Osteocyte (in vitro differentiated cells): ENCODE measurements at regions not wholly inside any gene's neighbourhood (a gene's known extent, or its start where the extent isn't known, plus 50 kb on each side); places are given as distances from the start of the nearest gene placed in this dataset.
"Not testable (repeated sequence)": the region's sequence is repeated elsewhere in the genome, so short reads cannot be mapped to it uniquely, and the experiment has no call there.

ENCODE experiments used
- DNase-seq: peaks from one replicate; pipeline ENCODE4 v3.0.0; 2021; ENCODE audit warnings: mixed read lengths; ENCODE audit not compliant: unreplicated experiment; ENCODE audit errors: extremely low spot score
- H3K27ac Mint-ChIP-seq: one replicate; pipeline ENCODE4 v1.8.0; 2021; ENCODE audit warnings: mild to moderate bottlenecking, mixed read lengths; ENCODE audit not compliant: unreplicated experiment
- H3K27me3 Mint-ChIP-seq: one replicate; pipeline ENCODE4 v1.8.0; 2021; ENCODE audit warnings: mixed read lengths; ENCODE audit not compliant: unreplicated experiment
- H3K36me3 Mint-ChIP-seq: one replicate; pipeline ENCODE4 v1.8.0; 2021; ENCODE audit warnings: mixed read lengths; ENCODE audit not compliant: unreplicated experiment
- H3K4me1 Mint-ChIP-seq: one replicate; pipeline ENCODE4 v1.8.0; 2021; ENCODE audit warnings: mixed read lengths; ENCODE audit not compliant: unreplicated experiment
- H3K4me3 Mint-ChIP-seq: one replicate; pipeline ENCODE4 v1.8.0; 2021; ENCODE audit warnings: mild to moderate bottlenecking, moderate library complexity, mixed read lengths; ENCODE audit not compliant: unreplicated experiment
- H3K9me3 Mint-ChIP-seq: one replicate; pipeline ENCODE4 v1.8.0; 2021; ENCODE audit warnings: mixed read lengths; ENCODE audit not compliant: unreplicated experiment
- TF ChIP-seq, protein P1 (sequence below): fragments of 200-600 bp; sonication (generic); IDR thresholded peaks from 2 replicates; pipeline ENCODE4 v1.5.0; 2021; ENCODE audit warnings: antibody characterized with exemption, mild to moderate bottlenecking, moderate library complexity

DNA sequence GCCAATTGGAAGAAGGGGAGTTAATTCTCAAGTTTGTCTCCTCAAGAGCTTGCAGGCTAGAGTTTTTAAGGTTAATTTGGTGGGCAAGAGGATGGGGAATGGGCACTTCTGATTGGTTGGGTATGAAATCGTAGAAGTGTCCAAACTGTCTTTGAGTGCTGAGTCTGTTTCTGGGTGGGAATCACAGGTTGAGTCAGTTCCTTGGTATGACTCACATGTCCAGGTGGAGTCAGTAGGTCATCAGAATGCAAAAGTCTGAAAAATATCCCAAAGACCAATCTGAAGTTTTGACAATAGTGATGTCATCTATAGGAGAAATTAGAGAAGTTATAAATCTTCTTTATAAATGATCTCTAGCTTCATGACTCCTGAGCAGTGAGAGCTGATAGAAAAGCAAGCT is 1252.2 kb downstream of the REEP3 start:
- Mint-ChIP-seq H3K27me3 (no peaks in the 10 kb centered on the region), H3K27ac (no peak overlapping the region), H3K4me1 (no peaks in the 10 kb centered on the region), H3K36me3 (no peaks in the 10 kb centered on the region), H3K9me3 (no peaks in the 10 kb centered on the region), H3K4me3 (no peak overlapping the region)
- no peak for DNase-seq
- TF ChIP-seq, protein P1, sequence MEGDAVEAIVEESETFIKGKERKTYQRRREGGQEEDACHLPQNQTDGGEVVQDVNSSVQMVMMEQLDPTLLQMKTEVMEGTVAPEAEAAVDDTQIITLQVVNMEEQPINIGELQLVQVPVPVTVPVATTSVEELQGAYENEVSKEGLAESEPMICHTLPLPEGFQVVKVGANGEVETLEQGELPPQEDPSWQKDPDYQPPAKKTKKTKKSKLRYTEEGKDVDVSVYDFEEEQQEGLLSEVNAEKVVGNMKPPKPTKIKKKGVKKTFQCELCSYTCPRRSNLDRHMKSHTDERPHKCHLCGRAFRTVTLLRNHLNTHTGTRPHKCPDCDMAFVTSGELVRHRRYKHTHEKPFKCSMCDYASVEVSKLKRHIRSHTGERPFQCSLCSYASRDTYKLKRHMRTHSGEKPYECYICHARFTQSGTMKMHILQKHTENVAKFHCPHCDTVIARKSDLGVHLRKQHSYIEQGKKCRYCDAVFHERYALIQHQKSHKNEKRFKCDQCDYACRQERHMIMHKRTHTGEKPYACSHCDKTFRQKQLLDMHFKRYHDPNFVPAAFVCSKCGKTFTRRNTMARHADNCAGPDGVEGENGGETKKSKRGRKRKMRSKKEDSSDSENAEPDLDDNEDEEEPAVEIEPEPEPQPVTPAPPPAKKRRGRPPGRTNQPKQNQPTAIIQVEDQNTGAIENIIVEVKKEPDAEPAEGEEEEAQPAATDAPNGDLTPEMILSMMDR = no peak

DNA sequence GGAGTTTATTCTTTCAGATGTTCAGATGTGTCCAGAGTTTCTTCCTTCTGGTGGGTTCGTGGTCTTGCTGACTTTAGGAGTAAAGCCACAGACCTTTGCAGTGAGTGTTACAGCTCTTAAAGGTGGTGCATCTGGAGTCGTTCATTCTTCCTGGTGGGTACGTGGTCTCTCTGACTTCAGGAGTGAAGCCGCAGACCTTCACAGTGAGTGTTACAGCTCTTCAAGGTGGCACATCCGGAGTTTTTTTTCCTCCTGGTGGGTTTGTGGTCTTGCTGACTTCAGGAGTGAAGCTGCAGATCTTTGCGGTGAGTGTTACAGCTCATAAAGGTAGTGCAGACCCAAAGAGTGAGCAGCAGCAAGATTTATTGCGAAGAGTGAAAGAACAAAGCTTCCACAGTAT is 1263.2 kb downstream of the REEP3 start:
- not testable (repeated sequence) for H3K4me3 Mint-ChIP-seq, DNase-seq, H3K27me3 Mint-ChIP-seq, H3K27ac Mint-ChIP-seq, H3K36me3 Mint-ChIP-seq, H3K4me1 Mint-ChIP-seq
- H3K9me3 Mint-ChIP-seq = peaks cover 16% of the 10 kb centered on the region

DNA sequence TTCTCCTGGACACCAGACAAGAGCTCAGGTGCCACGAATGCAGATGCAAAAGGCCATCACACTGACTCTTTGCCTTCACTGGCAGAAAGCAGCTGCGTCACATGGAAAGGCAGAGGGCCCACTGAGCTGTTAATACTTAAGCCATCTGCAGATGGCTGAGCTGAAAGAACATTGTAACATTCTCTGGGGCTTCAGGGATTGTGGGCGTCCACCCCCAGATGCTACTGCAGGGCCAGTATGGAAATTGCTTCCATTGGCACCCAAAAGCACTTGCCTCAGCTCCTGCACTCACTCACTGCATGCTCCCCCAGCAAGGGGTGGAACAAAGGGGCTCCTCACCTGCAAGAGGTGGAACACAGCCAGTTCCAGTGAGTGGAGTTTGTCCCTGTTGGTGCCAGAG is 1264.6 kb downstream of the REEP3 start:
- DNase-seq = no peak
- H3K9me3 Mint-ChIP-seq = peaks cover 16% of the 10 kb centered on the region
- H3K27me3 Mint-ChIP-seq = peaks cover 3% of the 10 kb centered on the region
- no peaks in the 10 kb centered on the region for H3K36me3 Mint-ChIP-seq
- H3K4me3 Mint-ChIP-seq = no peak overlapping the region
- TF ChIP-seq, protein P1 = no peak
- no peak overlapping the region for H3K27ac Mint-ChIP-seq
- H3K4me1 Mint-ChIP-seq = no peaks in the 10 kb centered on the region

DNA sequence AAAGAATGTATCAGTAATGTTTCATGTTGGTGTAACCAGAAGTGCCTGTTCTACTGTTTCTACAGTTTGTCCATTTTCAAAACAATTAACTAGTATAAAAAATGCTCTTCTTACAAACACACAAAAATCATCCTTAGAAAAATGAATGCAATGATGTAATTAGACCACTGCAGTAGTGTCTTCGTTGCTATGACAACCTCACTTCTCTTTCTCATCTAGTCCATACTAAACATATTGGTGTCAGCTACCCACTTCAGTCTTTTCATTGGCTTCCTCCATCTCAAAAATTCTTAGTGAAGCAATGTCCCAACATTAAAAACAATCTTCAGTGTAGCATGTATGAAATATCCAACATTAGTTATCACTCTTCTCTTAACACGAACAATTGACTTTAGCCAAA is 1265.8 kb downstream of the REEP3 start:
- no peak for DNase-seq
- H3K4me1 Mint-ChIP-seq = no peaks in the 10 kb centered on the region
- TF ChIP-seq, protein P1 = no peak

DNA sequence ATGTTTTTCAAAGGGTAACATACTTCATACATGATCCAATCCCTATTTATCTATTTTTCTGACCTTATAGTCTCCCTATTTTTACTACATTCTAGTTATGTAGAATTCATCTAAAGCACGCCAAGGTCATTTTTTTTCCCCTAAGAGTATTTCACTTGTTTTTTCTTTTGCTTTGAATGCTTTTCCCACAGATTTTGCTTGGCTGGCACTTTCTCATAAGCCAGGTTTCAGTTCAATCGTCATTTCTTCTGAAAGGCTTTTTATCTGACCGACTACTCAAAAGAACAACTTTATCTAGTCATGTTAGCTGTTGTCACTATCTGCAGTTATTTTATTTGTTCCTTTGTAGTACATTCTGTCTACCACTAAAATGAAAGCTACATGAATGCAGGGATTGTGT is 1274.6 kb downstream of the REEP3 start:
- no peak overlapping the region for H3K27ac Mint-ChIP-seq
- no peaks in the 10 kb centered on the region for H3K4me1 Mint-ChIP-seq
- H3K4me3 Mint-ChIP-seq = no peak overlapping the region
- TF ChIP-seq, protein P1 = no peak
- H3K9me3 Mint-ChIP-seq = peaks cover 4% of the 10 kb centered on the region
- DNase-seq = no peak
- H3K36me3 Mint-ChIP-seq = no peaks in the 10 kb centered on the region
- no peaks in the 10 kb centered on the region for H3K27me3 Mint-ChIP-seq

More for the DNA sequence above, 1265.8 kb downstream of the REEP3 start:
- peaks cover 3% of the 10 kb centered on the region for H3K27me3 Mint-ChIP-seq
- H3K9me3 Mint-ChIP-seq = peaks cover 12% of the 10 kb centered on the region
- H3K4me3 Mint-ChIP-seq = no peak overlapping the region
- H3K27ac Mint-ChIP-seq = no peak overlapping the region
- no peaks in the 10 kb centered on the region for H3K36me3 Mint-ChIP-seq

DNA sequence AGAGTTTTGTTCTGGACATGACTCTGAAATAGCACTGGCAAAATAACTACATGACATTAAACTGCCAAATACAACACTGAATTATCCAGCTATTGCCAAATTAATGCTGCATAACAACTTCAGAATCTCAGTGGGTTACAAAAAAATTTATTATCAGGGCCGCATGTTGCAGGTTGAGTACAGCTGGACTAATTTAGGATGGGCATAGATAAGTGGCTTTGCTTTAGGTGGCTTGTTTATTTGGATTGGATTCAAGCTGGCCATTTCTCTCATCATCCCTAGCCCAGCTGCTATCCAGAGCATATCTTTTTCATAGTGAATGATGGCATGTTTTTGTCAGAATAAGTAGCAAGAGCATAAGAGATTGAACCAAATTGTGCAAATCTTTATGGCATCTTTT is 1277.1 kb downstream of the REEP3 start:
- Mint-ChIP-seq H3K36me3 (no peaks in the 10 kb centered on the region), H3K9me3 (peaks cover 7% of the 10 kb centered on the region), H3K27ac (no peak overlapping the region), H3K4me1 (no peaks in the 10 kb centered on the region), H3K4me3 (no peak overlapping the region), H3K27me3 (no peaks in the 10 kb centered on the region)
- TF ChIP-seq, protein P1 = no peak
- no peak for DNase-seq

DNA sequence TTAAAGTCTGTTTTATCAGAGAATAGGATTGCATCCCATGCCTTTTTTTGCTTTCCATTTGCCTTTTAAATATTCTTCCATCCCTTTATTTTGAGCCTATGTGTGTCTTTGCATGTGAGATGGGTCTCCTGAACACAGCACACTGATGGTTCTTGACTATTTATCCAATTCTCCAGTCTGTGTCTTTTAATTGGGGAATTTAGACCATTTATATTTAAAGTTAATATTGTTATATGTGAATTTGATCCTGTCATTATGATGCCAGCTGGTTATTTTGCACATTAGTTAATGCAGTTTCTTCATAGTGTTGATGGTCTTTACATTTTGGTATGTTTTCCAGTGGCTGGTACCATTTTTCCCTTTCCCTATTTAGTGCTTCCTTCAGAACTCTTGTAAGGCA is 1287.0 kb downstream of the REEP3 start:
- H3K27ac Mint-ChIP-seq, H3K4me3 Mint-ChIP-seq, H3K4me1 Mint-ChIP-seq, DNase-seq, H3K36me3 Mint-ChIP-seq, H3K27me3 Mint-ChIP-seq, H3K9me3 Mint-ChIP-seq: not testable (repeated sequence)

DNA sequence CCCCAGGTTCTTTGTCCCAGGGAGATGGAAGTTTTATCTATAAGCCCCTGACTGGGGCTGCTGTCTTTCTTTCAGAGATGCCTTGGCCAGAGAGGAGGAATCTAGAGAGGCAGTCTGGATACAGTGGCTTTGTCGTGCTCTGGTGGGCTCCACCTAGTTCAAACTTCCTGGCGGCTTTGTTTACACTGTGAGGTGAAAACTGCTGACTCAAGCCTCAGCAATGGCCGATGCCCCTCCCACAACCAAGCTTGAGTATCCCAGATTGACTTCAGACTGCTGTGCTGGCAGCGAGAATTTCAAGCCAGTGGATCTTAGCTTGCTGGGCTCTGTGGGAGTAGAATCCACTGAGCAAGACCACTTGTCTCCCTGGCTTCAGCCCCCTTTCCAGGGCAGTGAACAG is 1288.8 kb downstream of the REEP3 start:
- H3K36me3 Mint-ChIP-seq, DNase-seq, H3K27me3 Mint-ChIP-seq, H3K4me3 Mint-ChIP-seq, H3K9me3 Mint-ChIP-seq, H3K4me1 Mint-ChIP-seq: not testable (repeated sequence)
- H3K27ac Mint-ChIP-seq = peak overlapping the region; percentile 17
